K562 (cell line): ENCODE measurements at regions not wholly inside any gene's neighbourhood (a gene's known extent, or its start where the extent isn't known, plus 50 kb on each side); places are given as distances from the start of the nearest gene placed in this dataset.

ENCODE experiments used
- ATAC-seq: fragments of 200-7000 bp; cut with Tn5 transposase; 3 replicates; pipeline ENCODE4 v1.9.1; 2020; ENCODE audit warnings: moderate library complexity
- BruUV-seq: library from RNA; stranded (reverse); fragments of 400-500 nt; replicated peaks from 2 replicates; lab custom pipeline; 2021; lab: Mats Ljungman, UMichigan
- CTCF ChIA-PET: fragments of 300-600 bp; formaldehyde crosslinking; extraction: SDS; loops from one replicate; lab custom pipeline; 2021; ENCODE audit warnings: low intra/inter-chr PET ratio; lab: Yijun Ruan, JAX
- POLR2A ChIA-PET: fragments of 300-600, 350-650 bp; sonication (Branson Sonifier 250); formaldehyde crosslinking; extraction: SDS; loops from one replicate; lab custom pipeline; 2021; ENCODE audit warnings: antibody characterized with exemption, inconsistent platforms; lab: Yijun Ruan, JAX
- DNase-seq, 4 experiments: peaks; one replicate each; pipeline versions ENCODE4 v3.0.0 to v3.0.0-alpha.2; 2011 to 2018; ENCODE audit warnings: low spot score in 3 of 4, mixed read lengths in 3 of 4; ENCODE audit errors: extremely low read depth in 1 of 4
- FAIRE-seq: peaks from 2 replicates; lab custom pipeline; 2011; peaks lifted over from hg19 to GRCh38; lab: Jason Lieb, UNC
- H2AFZ ChIP-seq: 2 replicates; pipeline ENCODE4 v1.6.0; 2011; ENCODE audit warnings: low read depth, low read length, control low read depth, inconsistent platforms
- H3K27ac ChIP-seq: fragments of 200-600 bp; 3 replicates; pipeline ENCODE4 v1.8.0; 2011; ENCODE audit warnings: low read depth, mild to moderate bottlenecking, control low read depth, inconsistent platforms, low read length, moderate library complexity, mixed read lengths; ENCODE audit errors: extremely low read depth
- H3K27me3 ChIP-seq, 2 experiments: fragments of 300-600 bp in 1 of 2; 2 replicates in 1 of 2; 3 replicates in 1 of 2; pipeline versions ENCODE4 v1.6.0 to v1.8.0; 2011; ENCODE audit warnings: inconsistent platforms in 2 of 2, low read length in 2 of 2, mild to moderate bottlenecking in 1 of 2, mixed read lengths in 1 of 2, moderate library complexity in 1 of 2; ENCODE audit not compliant: control insufficient read depth in 2 of 2, insufficient read depth in 2 of 2
- H3K36me3 ChIP-seq: fragments of 300-600 bp; 3 replicates; pipeline ENCODE4 v1.8.0; 2011; ENCODE audit warnings: mild to moderate bottlenecking, low read length, inconsistent platforms; ENCODE audit not compliant: control insufficient read depth, insufficient read depth
- H3K4me1 ChIP-seq, 2 experiments: fragments of 200-600 bp in 1 of 2; replicated peaks in 1 of 2; 2 replicates in 1 of 2; 3 replicates in 1 of 2; pipeline versions ENCODE4 v1.5.1 to v1.8.0; 2011; ENCODE audit warnings: inconsistent platforms in 2 of 2, low read length in 2 of 2, mild to moderate bottlenecking in 1 of 2, mixed read lengths in 1 of 2, moderate library complexity in 1 of 2; ENCODE audit not compliant: control insufficient read depth in 2 of 2, insufficient read depth in 2 of 2
- H3K4me2 ChIP-seq: 2 replicates; pipeline ENCODE4 v1.6.1; 2011; ENCODE audit warnings: low read length, control low read depth, inconsistent platforms, mixed read lengths; ENCODE audit not compliant: insufficient read depth
- H3K4me3 ChIP-seq: fragments of 200-600 bp; sonication (generic), shearing (Covaris generic); 2 replicates; pipeline ENCODE4 v1.5.1; 2016; ENCODE audit warnings: control low read depth, inconsistent platforms
- H3K79me2 ChIP-seq: fragments of 200-600 bp; 3 replicates; pipeline ENCODE4 v1.8.0; 2011; ENCODE audit warnings: low read length, inconsistent platforms; ENCODE audit not compliant: control insufficient read depth, insufficient read depth
- H3K9ac ChIP-seq, 2 experiments: 2 replicates each; pipeline versions ENCODE4 v1.6.0 to v1.6.1; 2011; ENCODE audit warnings: low read depth in 2 of 2, low read length in 2 of 2, control low read depth in 1 of 2, inconsistent platforms in 1 of 2, mild to moderate bottlenecking in 1 of 2, mixed read lengths in 1 of 2; ENCODE audit not compliant: insufficient read depth in 1 of 2
- H3K9me1 ChIP-seq: one replicate; pipeline ENCODE4 v1.6.0; 2011; ENCODE audit warnings: inconsistent platforms, mild to moderate bottlenecking, low read length, moderate library complexity; ENCODE audit not compliant: control insufficient read depth, insufficient read depth
- H3K9me3 ChIP-seq: replicated peaks from 2 replicates; pipeline ENCODE4 v1.5.1; 2011; ENCODE audit warnings: low read depth, low read length, inconsistent platforms; ENCODE audit not compliant: control insufficient read depth, insufficient read depth
- H4K20me1 ChIP-seq: replicated peaks from 2 replicates; pipeline ENCODE4 v1.6.1; 2011; ENCODE audit warnings: low read length, inconsistent platforms, mixed read lengths; ENCODE audit not compliant: control insufficient read depth, insufficient read depth
- KDM5B ChIP-seq: fragments of 200-600 bp; sonication (generic); IDR thresholded peaks from 2 replicates; pipeline ENCODE4 v1.6.1; 2012; ENCODE audit warnings: low read depth, mild to moderate bottlenecking, moderate library complexity, low read length, control low read depth, inconsistent platforms; ENCODE audit not compliant: insufficient replicate concordance
- MCM5 ChIP-seq: fragments of 450-650 bp; IDR thresholded peaks from 2 replicates; pipeline ENCODE4 v1.6.1; 2016; ENCODE audit warnings: low read depth
- SIN3B ChIP-seq: fragments of 450-650 bp; IDR thresholded peaks from 2 replicates; pipeline ENCODE4 v1.6.1; 2017; ENCODE audit warnings: low read depth, mild to moderate bottlenecking, moderate library complexity
- WGBS: fragments of 100-300 bp; shearing (Covaris generic); methylation state at CpG from one replicate; pipeline ENCODE4 v1.1.6; 2016; ENCODE audit warnings: low coverage, mixed read lengths; ENCODE audit not compliant: insufficient coverage; ENCODE audit errors: missing lambda C conversion rate; 5-methylcytosine and 5-hydroxymethylcytosine counted together
- in situ Hi-C: fragments of 300-500 bp; cut with MboI; formaldehyde crosslinking; loops from 4 replicates; pipeline ENCODE4 v1.15.0; 2018; ENCODE audit warnings: inconsistent platforms, mixed read lengths
- intact Hi-C: fragments of 100-400 bp; cut with micrococcal nuclease; formaldehyde crosslinking; loops from 2 replicates; pipeline ENCODE4 v1.14.2; 2022
- TF ChIP-seq, protein P1 (sequence below): fragments of 250-450 bp; sonication (Bioruptor Pico); IDR thresholded peaks from 2 replicates; pipeline ENCODE4 v1.5.0; 2021; ENCODE audit warnings: mild to moderate bottlenecking, moderate library complexity
- TF ChIP-seq, protein P2 (sequence below): sonication (generic); formaldehyde crosslinking; IDR thresholded peaks from 2 replicates; pipeline ENCODE4 v1.8.0; 2022; ENCODE audit warnings: mild to moderate bottlenecking, missing genetic modification reagents
- TF ChIP-seq, protein P3 (sequence below): fragments of 250-450 bp; sonication (Bioruptor Pico); IDR thresholded peaks from 2 replicates; pipeline ENCODE4 v1.8.0; 2021; ENCODE audit warnings: moderate library complexity, mild to moderate bottlenecking, inconsistent platforms
- TF ChIP-seq, protein P4 (sequence below): sonication (generic); formaldehyde crosslinking; IDR thresholded peaks from 2 replicates; pipeline ENCODE4 v1.8.0; 2023; ENCODE audit warnings: missing genetic modification reagents, mild to moderate bottlenecking, borderline replicate concordance

DNA sequence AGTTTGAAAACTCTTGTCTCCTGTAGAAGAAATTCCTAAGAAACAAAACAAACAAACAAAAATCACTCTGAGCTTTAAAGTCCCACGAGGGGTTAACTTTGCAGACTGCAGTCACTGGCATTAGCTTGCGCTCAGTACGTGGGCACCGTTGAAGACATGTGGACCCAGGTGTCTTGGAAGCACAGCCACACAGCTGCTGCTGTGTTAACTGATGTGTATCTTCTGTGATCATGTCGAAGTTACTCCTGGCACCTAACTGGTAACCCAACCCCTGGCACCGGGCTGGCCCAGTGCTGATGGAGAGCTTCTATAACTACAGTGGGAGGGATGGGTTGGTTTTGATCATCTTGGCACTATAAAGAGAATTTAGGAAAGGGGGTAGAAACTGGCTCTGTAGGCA, 51.6 kb upstream of the FHL2 start:
- no peak for ATAC-seq
- Histone ChIP-seq H3K27me3 (no peaks in the 10 kb centered on the region), H4K20me1 (no peaks in the 10 kb centered on the region)
- TF ChIP-seq, protein P1, sequence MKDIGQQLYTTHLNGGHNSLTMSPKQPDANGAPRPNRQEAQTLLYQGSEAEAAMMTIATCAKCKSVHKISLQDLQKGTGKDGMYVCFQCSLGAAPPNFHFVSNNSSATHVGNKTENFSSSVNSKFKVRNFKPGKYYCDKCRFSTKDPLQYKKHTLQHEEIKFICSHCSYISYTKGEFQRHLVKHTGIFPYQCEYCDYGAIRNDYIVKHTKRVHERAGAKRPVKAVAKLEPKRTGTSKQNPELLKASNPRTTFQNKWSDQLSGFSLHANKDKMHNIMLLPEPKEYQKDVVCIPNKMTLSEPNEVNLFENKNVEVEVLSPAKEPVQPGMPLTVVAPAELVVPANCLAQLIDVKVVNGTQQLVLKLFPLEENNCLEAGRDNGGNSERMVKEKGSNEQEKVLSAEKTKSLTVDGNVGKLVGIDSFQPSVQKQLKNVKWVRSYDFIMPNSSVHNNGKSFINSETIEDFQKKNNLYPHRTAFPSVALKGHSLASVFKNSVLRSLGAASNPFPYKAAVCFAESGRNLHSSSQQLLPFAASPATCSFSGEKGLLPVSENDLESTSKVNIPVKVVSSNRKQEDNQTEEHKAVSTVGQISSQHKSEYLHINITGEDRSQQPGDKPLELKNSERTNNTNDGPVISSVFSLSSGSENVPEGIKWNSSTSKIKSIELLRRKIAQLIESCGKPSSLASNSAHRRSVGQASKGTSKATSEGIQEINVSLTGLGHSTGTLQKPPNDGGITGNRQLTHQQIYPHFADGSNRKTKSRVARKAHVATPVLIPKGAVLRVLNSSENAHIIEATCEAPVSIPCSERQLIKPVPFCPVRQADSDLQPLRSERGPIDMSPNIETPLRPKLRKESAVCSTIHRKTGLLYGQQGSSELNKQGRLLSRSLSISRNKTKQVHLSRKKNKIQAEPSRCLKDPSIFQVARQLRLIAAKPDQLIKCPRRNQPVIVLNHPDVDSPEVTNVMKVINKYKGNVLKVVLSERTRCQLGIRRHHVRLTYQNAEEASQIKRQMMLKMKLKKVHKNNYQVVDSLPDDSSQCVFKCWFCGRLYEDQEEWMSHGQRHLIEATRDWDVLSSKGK (CRISPR knock-in tag), result no peak
- TF ChIP-seq, protein P2, sequence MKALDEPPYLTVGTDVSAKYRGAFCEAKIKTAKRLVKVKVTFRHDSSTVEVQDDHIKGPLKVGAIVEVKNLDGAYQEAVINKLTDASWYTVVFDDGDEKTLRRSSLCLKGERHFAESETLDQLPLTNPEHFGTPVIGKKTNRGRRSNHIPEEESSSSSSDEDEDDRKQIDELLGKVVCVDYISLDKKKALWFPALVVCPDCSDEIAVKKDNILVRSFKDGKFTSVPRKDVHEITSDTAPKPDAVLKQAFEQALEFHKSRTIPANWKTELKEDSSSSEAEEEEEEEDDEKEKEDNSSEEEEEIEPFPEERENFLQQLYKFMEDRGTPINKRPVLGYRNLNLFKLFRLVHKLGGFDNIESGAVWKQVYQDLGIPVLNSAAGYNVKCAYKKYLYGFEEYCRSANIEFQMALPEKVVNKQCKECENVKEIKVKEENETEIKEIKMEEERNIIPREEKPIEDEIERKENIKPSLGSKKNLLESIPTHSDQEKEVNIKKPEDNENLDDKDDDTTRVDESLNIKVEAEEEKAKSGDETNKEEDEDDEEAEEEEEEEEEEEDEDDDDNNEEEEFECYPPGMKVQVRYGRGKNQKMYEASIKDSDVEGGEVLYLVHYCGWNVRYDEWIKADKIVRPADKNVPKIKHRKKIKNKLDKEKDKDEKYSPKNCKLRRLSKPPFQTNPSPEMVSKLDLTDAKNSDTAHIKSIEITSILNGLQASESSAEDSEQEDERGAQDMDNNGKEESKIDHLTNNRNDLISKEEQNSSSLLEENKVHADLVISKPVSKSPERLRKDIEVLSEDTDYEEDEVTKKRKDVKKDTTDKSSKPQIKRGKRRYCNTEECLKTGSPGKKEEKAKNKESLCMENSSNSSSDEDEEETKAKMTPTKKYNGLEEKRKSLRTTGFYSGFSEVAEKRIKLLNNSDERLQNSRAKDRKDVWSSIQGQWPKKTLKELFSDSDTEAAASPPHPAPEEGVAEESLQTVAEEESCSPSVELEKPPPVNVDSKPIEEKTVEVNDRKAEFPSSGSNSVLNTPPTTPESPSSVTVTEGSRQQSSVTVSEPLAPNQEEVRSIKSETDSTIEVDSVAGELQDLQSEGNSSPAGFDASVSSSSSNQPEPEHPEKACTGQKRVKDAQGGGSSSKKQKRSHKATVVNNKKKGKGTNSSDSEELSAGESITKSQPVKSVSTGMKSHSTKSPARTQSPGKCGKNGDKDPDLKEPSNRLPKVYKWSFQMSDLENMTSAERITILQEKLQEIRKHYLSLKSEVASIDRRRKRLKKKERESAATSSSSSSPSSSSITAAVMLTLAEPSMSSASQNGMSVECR (CRISPR knock-in tag), result no peak
- TF ChIP-seq KDM5B (no peak), MCM5 (no peak), SIN3B (no peak)
- TF ChIP-seq, protein P3, sequence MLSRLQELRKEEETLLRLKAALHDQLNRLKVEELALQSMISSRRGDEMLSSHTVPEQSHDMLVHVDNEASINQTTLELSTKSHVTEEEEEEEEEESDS, result no peak
- TF ChIP-seq, protein P4, sequence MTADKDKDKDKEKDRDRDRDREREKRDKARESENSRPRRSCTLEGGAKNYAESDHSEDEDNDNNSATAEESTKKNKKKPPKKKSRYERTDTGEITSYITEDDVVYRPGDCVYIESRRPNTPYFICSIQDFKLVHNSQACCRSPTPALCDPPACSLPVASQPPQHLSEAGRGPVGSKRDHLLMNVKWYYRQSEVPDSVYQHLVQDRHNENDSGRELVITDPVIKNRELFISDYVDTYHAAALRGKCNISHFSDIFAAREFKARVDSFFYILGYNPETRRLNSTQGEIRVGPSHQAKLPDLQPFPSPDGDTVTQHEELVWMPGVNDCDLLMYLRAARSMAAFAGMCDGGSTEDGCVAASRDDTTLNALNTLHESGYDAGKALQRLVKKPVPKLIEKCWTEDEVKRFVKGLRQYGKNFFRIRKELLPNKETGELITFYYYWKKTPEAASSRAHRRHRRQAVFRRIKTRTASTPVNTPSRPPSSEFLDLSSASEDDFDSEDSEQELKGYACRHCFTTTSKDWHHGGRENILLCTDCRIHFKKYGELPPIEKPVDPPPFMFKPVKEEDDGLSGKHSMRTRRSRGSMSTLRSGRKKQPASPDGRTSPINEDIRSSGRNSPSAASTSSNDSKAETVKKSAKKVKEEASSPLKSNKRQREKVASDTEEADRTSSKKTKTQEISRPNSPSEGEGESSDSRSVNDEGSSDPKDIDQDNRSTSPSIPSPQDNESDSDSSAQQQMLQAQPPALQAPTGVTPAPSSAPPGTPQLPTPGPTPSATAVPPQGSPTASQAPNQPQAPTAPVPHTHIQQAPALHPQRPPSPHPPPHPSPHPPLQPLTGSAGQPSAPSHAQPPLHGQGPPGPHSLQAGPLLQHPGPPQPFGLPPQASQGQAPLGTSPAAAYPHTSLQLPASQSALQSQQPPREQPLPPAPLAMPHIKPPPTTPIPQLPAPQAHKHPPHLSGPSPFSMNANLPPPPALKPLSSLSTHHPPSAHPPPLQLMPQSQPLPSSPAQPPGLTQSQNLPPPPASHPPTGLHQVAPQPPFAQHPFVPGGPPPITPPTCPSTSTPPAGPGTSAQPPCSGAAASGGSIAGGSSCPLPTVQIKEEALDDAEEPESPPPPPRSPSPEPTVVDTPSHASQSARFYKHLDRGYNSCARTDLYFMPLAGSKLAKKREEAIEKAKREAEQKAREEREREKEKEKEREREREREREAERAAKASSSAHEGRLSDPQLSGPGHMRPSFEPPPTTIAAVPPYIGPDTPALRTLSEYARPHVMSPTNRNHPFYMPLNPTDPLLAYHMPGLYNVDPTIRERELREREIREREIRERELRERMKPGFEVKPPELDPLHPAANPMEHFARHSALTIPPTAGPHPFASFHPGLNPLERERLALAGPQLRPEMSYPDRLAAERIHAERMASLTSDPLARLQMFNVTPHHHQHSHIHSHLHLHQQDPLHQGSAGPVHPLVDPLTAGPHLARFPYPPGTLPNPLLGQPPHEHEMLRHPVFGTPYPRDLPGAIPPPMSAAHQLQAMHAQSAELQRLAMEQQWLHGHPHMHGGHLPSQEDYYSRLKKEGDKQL (CRISPR knock-in tag), result no peak
- TF ChIP-seq, all 486 proteins: peak for 0
- Histone ChIP-seq H3K4me2 (no peak overlapping the region), H2AFZ (no peak overlapping the region), H3K36me3 (no peaks in the 10 kb centered on the region), H3K4me1 (peaks cover 3 to 19% of the 10 kb centered on the region in 2 experiments; a peak in 3 of 5 replicates), H3K9me1 (no peaks in the 10 kb centered on the region), H3K27ac (no peak overlapping the region), H3K9ac (no peak overlapping the region), H3K4me3 (no peak overlapping the region), H3K9me3 (no peaks in the 10 kb centered on the region), H3K79me2 (no peaks in the 10 kb centered on the region)
- WGBS, result 40% methylated on average over 6 of the region's 6 CpGs
- in situ Hi-C loops, result no loop called here
- FAIRE-seq, result no peak
- BruUV-seq, result no TSS peak
- ChIA-PET POLR2A (interaction anchor here (0.6 to 1.0 kb wide), 2 partner anchors 11 to 122 kb away, joined by 3 read pairs; no protein-coding TSS in a partner anchor), CTCF (no interaction called here)
- no peak for DNase-seq
- intact Hi-C loops, result loop anchor here (5.0 kb wide), 1 partner anchor 78 kb away; no protein-coding TSS in a partner anchor
